GM19467 (cell line): ENCODE measurements at regions not wholly inside any gene's neighbourhood (a gene's known extent, or its start where the extent isn't known, plus 50 kb on each side); places are given as distances from the start of the nearest gene placed in this dataset.
"Not testable (repeated sequence)": the region's sequence is repeated elsewhere in the genome, so short reads cannot be mapped to it uniquely, and the experiment has no call there.

Source experiments
- ATAC-seq: cut with Tn5 transposase; IDR thresholded peaks from one replicate; pipeline ENCODE4 v1.9.1; 2021; ENCODE audit warnings: mild to moderate bottlenecking, moderate library complexity; ENCODE audit not compliant: unreplicated experiment

DNA sequence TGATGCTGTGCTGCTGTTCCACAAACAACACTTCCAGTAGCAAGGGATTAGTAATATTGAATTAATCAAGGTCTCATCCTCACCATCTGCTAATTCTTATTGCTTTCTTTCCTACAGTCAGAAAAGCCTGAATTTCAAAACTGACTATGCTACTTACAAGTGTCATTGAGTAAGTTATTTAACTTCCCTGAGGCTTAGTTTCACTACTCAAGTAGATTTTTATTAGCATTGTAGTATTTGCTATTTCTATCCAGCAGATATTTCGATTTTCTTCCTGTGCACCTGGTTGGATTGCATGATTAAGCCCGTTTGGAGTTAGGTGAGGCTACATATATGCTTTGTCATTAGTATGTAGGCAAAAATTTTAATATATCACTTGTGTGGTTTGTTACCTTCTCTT is 591.5 kb downstream of the TRHDE start:
- no peak for ATAC-seq

DNA sequence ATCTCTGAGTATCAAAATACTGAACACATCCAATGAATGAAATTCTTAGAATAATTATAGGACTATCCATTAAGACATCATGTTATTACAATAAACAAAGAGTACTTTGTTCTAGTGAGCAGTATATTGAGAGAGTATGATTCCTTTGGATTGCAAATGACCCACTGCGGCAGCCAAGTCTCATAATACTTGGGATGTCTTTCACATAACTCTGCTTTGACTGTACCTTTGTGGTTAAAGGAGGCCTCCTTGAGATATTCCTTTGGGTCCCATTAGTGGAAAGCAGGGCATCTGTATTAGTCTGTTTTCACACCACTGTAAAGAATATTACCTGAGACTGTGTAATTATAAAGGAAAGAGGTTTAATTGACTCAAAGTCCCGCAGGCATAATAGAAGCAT is 593.8 kb downstream of the TRHDE start:
- no peak for ATAC-seq

DNA sequence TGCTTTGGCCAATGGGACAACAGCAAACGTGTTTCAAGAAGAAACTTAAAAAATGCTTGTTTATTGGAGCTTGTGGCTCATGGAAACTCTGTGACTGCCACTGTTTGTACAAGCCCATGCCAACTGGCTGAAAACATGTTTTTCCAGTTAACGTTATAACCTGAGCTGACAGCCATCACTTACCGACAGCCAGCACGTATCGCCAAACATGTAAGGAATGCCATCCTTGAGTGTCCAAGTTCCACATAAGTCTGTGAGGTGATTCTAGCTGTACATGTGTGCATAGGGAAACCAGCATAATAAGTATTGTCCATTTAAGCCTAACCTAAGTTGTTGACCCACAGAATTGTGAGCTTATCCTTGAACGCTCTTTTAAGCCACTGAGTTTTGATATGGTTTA is 596.9 kb downstream of the TRHDE start:
- ATAC-seq, result no peak

DNA sequence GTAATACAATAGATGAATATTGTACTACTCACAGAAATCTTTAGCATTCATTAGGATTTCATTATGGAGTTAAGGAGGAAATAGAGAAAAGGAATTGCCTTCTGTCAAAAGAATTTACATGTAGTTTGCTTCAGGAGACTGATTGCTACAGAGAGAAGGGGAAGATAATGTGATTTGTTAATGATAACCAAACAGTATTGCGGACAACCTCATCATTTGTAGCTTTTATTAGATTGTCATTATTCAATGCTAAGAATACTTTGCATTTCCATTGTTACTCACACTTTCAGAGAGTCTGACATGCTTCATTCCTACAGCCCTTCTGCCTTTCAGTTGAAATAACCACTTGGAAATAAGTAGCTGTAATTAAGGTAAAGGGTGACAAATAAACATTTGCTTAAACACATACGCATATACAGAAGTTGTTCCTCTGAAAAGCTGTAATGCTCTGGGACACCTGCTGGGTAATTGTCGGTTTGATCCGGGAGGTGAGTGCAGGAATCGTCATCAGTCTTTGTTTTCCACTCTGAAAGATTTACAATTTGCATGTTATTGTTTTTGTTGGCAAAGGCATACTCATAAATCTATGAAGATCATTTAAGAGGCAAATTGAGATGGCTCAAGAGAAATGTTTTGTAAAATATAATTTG is 600.2 kb downstream of the TRHDE start:
- no peak for ATAC-seq

DNA sequence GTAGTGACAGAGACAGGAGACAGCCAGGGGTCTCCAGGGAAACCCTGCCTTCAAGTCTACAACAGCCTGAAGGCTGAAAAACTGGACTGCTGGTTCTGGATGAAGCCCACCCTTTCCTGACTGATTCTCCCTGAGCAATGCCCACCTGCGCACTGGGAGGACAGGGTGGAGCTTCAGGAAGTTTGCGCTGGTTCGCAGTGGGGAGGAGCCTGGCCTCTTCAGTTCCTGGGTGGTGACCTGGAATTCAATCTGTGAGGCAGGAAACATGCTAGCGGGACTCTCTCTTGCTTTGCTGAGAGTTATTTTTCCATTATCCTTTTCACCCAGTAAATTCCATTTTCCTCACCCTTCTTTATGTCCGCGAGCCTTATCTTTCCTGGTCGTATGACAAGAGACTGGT is 600.8 kb downstream of the TRHDE start:
- ATAC-seq, result no peak

DNA sequence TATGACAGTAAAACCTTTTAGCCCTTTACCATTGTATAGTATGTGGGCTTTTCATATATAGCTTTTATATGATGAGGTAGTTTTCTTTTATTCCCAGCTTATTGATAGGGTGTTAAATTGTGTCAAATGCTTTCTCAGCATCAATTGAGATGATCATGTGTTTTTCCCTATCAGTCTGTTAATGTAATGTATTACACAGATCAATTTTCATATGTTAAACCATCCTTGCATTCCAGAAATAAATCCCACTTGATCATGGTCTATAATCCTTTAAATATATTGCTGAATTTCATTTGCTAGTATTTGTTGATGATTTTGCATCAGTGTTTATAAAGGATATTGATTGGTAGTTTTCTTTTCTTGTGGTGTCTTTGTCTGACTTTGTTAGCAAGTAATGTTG is 603.9 kb downstream of the TRHDE start:
- ATAC-seq, result no peak

DNA sequence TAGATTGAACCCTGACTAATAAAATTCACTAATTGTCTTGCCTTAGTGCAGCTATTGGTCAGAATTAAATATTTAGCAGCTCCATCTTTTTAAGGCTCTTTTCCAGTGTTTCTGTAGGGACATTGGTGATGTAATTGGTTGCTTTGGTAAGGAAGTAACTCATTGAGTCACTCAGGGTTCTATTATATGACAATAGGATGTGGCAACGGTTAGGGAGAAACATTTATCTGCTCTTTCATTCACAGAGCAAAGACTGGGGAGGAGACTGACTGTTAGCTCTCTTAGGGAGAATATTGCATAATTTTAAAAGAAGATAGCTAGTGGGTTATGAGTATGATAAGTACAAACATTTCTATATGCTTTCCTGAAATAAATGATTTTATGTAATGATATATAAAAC is 616.5 kb downstream of the TRHDE start:
- ATAC-seq, result no peak

DNA sequence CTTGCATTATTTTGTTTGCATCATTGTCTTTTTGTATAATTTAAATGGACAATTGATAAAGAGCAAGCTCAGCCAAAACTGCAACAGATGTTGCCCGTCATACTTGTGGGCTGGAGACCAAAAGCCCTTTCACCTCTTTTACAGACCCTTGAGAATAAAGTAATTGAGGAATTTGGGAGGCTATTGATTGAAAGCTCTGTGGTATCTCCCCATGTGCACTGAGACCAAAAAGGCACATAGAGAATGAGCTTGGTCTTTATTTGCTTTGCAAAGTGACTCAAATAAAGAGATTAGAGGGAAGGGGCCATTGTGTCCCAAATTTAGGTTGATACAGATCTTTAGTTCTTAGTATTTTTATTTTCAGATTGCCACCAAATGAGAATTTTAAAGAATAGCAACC is 617.6 kb downstream of the TRHDE start:
- no peak for ATAC-seq

DNA sequence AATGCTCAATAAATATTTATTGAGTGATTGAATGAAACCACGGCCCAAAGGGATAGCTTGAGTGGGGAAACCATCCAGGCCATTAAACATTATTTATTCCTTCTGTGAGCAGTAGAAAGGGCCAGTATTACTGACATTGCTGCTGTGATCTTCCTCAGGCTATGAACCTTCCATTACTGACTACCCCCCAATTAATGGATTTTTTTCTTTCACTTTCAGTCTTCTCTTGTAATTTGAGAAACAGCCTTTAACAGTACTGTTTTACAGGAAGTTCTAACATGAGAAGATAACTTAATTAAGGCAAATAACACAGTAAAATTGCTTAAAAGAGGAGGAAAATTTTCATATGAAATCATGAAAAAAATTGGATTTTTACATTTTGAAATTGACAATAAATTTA is 629.5 kb downstream of the TRHDE start:
- no peak for ATAC-seq

DNA sequence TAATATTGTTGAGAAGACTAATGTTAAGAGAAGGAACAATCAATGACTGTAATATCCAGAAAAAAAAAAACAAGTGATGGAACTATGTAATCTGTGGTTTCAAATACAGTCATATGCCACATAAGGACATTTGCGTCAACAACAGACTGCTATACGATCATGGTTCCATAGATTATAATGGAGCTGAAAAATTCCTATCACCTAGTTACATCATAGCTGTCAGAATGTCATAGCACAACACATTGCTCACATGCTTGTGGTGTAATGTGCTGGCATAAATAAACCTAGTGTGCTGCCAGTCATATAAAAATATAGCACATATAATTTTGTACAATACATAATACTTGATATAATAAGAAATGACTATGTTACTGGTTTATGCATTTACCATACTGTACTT is 653.5 kb downstream of the TRHDE start:
- no peak for ATAC-seq

DNA sequence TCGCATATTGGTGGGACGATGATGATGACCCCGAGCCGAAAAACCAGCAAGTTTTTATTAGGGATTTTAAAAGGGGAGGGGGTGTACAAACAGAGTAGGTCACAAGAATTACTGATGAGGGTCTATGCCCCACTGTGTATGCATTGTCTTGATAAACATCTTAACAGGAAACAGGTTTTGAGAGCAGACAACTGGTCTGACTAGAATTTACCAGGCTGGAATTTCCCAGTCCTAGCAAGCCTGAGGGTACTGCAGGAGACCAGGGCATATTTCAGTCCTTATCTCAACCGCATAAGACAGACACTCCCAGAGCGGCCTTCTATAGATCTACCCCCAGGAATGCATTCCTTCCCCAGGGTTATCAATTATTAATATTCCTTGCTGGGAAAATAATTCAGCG is 659.7 kb downstream of the TRHDE start:
- ATAC-seq, result not testable (repeated sequence)

DNA sequence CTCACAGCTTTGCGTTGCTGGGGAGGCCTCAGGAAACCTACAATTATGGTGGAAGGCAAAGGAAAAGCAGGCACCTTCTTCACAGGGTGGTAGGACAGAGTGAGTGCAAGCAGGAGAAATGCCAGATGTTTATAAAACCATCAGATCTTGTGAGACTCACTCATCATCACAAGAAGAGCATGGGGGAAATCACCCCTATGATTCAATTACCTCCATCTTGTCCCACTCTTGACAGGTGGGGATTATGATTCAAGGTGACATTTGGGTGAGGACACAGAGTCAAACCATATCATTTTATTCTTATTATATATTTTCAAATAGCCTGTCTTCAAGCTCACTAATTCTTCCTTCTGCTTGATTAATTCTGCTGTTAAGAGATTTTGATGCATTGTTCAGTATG is 665.3 kb downstream of the TRHDE start:
- ATAC-seq, result no peak

DNA sequence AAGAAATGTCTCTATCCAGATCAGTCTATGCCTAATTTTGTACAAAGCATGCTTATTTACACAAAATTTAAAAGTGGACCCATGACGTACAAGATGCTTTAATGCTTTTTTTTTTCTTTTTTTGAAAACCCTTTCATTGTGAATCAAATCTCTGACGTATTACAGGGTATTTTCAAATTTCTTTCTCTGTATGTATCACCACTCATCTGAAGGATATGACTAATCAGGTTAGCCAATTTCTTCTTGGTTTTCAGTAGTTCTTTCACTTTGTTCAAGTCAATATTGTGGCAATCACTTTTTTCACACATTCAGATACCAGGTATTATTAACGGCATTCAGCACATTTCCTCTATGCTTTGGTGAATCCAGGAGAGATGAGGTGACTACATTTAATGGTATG is 685.3 kb downstream of the TRHDE start:
- no peak for ATAC-seq

DNA sequence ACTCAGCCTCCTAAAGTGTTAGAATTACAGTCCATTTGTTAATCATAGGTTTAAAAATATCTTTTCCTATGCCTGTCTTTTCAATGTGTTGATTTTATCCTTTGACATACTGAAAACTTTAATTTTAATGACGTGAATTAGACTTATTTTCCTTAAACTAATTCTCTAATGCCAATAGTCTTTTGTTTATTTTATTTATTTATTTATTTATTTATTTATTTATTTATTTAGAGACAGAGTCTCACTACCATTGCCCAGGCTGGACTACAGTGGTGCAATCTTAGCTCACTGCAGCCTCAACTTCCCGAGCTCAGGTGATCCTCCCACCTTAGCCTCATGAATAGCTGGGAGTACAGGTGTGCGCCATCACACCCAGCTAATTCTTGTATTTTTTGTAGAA is 694.5 kb downstream of the TRHDE start:
- ATAC-seq, result no peak

DNA sequence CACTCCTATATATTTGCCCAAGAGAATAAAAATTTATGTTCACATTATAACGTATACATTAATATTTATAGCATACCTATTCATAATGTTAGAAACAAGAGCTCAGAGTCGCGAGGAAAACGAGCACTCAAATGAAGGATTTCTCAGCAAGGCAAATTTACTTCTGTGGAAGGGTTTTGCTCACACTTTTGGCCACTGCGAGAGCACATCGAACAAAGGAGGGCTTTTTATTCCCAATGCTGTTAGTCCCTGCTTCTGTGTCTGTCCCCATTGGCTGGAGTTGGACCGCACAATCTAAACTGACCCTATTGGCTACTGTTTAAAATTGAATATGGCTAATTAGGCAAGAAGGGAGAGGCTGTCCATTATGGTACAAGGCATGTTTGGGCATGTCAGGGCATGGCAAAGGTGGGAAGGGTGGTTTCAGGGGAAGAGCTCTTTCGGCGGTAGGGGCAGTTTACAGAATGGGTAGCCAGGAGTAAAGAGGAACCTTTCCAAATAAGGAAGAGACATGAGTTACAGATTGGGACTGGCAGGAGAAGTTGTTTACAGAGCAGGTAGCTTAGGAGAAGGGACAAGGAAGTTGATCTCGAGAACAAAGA is 702.9 kb downstream of the TRHDE start:
- no peak for ATAC-seq

DNA sequence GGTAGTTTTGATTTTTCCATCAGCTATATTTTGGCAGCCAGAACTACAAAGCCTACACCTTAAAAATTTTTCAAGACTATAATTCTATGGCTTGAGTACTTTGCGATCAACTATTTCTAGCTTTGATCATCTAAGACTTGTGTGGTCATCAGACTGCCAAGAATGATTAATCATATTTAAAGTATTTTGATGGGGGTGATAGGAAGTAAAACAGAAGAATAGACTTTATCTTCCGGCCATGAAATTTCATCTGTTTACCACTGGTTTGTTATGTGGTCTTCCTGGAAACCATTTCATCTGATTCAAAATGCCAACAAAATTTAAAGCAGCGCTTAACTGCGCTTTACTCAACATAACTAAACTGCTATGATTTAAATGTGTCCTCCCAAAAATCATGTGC is 706.8 kb downstream of the TRHDE start:
- ATAC-seq, result no peak

DNA sequence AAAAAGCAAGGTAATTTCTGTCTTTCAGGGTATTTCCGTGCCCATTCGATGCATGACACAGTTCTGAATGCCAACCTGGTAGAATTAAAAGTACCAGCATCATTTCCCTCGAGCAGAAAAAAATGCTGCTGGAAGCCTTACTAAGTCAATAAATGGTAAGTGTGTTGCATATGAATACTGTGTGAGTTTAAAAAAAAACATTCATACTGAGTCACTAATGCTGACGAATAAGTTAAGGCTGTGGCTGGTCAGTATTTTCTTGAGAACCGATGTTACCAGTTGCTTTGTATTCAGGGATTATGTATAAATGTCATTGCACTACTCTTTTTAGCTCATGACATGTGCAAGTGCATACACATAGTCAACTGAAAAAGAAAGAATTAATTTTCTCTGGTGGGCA is 710.2 kb downstream of the TRHDE start:
- no peak for ATAC-seq

DNA sequence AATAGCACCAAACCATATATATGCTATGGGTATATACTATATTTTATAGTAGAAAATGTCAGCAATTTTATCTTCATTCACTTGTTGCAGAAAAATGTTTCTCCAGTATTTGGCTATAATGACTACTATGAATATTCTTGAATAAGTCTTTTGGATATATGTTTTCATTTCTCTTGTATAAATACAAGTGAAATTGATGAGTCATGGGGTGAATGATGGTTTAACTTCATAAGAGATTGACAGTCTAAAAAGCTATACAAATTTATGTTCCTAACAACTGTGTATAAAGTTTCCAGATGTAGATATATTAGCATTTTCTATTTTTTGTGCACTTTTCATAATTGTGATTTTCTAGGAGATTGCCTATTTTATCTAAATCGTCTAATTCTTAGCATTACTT is 714.8 kb downstream of the TRHDE start:
- ATAC-seq, result no peak

DNA sequence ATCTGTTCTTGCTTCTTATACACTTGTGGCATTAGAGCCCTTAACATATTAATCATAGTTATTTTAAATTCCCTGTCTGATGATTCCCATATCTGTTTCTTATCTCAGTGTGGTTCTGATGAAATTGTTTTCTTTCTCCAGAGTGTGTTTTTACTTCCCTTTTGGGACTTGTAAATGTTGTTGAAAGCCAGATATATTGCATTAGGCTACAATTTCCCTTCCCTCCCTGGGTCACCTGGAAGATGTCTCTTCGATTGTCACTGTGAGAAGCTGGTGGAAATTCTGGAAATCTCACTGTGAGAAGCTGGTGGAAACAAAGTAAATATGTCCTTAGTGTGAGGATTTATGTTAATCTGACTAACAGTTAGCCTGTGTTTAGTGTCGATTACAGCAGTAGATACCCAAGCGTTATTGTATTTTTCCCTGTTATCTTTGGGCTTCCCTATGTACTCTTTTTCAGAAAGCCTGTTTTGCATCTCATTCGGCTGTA is 717.3 kb downstream of the TRHDE start:
- ATAC-seq, result no peak

DNA sequence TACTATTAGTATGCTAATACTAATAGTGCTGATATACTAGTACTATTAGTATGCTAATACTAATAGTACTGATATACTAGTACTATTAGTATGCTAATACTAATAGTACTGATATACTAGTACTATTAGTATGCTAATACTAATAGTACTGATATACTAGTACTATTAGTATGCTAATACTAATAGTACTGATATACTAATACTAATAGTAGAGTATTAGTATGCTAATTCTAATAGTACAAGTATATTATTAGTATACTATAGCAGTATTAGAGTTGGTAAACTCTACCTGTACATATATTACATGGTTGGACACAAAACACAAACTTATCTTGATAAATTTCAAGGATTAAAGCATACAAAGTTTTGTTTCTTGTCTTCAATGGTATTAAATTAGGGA is 722.9 kb downstream of the TRHDE start:
- ATAC-seq, result not testable (repeated sequence)

DNA sequence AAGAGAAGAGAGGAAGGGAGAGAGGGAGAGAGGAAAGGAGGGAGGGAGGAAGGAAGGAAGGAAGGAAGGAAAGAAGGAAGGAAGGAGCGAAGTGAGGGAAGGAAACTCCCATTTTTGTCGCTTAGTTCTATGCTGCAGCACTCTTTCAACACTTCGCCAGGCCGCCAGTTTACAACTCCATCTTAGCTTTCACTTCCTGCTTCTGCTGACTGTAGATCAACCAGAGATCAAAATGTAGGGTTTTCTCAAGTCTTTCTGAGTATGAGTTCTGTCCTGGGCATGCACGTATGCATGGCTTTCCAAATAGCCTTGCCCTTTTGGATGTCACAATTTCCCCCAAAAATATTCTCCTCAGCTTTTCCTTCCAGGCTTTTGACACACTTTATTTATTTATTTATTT is 723.4 kb downstream of the TRHDE start:
- ATAC-seq, result no peak

DNA sequence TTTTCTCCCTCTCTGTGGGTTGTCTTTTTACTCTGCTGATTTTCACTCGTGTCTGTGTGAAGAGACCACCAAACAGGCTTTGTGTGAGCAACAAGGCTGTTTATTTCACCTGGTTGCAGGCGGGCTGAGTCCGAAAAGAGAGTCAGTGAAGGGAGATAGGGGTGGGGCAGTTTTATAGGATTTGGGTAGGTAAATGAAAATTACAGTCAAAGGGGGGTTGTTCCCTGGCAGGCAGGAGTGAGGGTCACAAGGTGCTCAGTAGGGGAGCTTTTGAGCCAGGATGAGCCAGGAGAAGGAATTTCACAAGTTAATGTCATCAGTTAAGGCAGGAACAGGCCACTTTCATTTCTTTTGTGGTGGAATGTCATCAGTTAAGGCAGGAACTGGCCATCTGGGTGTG is 729.6 kb downstream of the TRHDE start:
- not testable (repeated sequence) for ATAC-seq

DNA sequence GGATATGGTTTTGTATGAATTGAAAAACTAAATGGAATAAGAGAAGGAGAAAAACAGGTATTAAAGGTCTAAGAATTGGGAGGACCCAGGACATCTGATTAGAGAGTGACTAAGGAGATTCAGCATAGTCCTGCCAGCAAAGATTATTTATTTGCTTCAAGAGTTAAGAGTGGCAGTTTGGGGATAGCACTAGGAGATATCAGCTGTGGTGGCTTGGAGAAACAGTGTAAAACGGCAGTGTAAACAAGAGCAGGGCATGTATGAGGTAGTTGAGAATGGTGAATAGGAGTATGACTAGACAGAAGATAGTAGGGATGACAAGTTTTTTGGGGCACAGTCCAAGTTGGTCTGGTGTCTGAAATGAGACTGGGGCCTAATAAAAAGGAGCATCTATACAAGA is 730.3 kb downstream of the TRHDE start:
- ATAC-seq, result not testable (repeated sequence)
